HUDEP-2 (cell line): ENCODE measurements at regions not wholly inside any gene's neighbourhood (a gene's known extent, or its start where the extent isn't known, plus 50 kb on each side); places are given as distances from the start of the nearest gene placed in this dataset.

Experiments
- DNase-seq, 76 experiments: peaks; one replicate each; lab custom pipeline; 2025; ENCODE audit not compliant: unreplicated experiment in 76 of 76; lab: John Stamatoyannopoulos, UW

DNA sequence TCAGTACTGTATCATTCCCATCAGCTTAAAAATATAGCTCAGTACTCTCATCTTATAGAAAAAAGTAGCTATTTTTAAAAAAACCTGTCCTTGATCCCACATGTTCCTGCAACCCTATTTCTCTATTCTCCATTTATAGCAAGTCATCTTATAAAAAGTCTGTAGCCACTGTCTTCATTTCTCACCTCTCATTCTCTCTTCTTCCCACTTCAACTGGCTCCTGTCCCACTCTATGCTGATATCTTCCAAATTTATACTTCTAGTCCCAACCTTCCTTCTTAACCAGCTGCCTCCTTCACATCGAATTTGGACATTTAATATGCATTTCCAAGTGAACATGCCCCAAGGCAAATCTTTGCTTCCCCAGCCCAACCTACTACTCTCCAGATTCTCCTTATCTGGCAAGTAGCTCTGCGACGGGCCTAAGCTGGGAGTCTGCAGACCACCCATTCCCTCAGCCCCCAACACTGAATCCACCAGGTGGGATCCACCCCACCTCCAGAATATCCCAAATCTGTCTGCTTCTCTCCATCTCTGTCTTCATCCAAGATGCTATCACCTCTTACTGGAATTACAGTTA, 52.0 kb upstream of the TANC2 start:
- DNase-seq = no peak

DNA sequence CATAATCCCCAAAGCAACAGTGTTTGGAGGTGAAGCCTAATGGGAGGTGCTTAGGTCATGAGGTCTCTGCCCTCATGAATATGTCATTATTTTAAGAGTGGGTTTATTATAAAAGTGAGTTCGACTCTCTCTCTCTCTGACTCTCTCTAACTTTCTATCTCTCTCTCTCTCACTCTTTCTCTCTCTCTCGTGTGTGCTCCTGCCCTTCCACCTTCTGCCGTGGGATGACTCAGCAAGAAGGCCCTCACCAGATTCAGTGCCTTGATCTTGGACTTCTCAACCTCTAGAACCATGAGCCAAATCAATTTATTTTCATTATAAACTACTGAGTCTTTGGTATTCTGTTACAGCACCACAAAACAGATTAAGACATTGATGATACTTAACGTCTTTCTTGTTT, 53.7 kb upstream of the TANC2 start:
- no peak for DNase-seq

DNA sequence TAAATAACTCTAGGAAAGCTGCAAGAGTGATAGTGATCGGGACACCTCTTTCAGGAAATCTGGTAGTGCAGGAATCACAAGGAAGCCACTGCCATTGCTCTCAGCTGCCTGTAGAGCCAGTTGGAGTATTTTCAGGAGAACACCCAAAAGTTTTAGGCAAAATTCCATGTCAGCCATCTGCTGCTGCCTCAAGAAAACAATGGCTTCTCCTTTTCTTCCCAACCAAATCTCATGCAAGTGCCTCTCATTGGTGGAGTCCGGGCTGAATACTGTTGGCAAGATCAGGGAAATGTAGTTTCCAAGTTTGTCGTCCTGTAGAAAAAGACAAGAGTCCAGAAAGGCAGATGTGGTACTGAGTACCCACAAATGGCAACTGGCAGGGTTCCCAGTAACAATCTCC, 54.9 kb upstream of the TANC2 start:
- no peak for DNase-seq

DNA sequence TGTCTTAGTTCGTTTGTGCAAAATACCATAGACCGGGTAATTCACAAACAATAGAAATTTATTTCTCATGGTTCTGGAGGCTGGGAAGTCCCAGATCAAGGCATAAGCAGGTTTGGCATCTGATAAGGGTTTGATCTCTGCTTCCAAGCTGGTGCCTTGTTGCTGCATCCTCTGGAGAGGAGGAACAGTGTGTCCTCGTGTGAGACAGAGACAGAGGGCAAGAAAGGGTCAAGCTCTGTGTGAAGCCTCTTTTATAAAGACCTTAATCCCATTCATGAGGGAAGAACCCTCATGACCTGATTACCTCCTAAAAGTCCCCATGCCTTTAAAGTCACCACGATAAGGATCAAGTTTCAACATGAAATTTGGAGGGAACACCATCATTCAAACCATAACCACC, 55.8 kb upstream of the TANC2 start:
- no peak for DNase-seq

DNA sequence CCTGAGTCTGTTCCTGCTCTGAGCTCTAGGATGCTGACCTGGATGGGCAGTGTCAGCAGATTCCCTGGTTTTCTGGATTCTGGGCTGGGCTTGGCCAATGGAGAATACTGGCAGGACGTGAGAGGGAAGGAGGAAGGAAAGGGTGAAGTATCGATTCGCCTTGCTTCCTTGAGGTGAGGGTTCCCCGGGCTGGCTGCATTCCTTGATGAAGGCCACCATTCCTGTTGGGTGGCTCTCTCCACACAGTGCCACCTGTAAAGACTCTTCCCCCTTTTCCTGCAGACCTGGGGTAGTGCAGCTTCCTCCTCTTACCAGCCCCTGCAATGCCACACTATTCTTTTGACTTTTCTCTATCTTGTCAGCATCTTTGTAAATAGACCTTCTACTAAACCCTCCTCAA, 58.1 kb upstream of the TANC2 start:
- no peak for DNase-seq

DNA sequence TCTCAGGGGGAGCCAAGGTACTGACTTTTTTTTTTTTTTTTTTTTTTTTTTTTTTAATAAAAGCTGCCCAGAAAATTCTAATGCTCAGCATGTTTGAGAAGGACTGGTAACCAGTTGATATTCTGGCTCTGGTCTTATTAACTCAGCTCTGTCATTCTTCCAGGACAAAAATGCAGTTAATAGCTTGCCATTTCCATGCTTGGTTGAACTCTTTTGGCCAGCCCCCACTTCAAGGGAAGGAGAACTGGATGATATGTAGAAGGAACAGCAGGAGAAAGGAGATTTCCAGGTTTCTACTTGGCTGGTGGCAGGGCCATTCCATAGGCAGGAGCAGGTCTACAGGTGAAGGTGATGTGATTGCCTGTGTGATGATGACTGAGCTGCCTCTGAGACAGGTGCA, 59.2 kb upstream of the TANC2 start:
- no peak for DNase-seq

DNA sequence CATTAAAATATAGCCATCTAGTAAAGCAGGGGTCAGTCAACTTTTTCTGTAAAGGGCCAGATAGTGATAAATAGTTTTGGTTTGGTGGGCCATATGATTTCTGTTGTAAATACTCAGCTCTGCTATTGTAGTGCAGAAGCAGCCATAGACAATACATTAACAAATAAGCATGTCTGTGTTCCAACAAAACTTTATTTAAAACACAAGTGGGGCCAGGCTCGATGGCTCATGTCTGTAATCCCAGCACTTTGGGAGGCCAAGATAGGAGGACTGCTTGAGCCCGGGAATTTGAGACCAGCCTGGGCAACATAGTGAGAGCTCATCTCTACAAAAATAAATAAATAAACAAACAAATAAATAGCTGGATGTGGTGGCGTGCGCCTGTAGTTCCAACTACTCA, 60.8 kb upstream of the TANC2 start:
- no peak for DNase-seq

DNA sequence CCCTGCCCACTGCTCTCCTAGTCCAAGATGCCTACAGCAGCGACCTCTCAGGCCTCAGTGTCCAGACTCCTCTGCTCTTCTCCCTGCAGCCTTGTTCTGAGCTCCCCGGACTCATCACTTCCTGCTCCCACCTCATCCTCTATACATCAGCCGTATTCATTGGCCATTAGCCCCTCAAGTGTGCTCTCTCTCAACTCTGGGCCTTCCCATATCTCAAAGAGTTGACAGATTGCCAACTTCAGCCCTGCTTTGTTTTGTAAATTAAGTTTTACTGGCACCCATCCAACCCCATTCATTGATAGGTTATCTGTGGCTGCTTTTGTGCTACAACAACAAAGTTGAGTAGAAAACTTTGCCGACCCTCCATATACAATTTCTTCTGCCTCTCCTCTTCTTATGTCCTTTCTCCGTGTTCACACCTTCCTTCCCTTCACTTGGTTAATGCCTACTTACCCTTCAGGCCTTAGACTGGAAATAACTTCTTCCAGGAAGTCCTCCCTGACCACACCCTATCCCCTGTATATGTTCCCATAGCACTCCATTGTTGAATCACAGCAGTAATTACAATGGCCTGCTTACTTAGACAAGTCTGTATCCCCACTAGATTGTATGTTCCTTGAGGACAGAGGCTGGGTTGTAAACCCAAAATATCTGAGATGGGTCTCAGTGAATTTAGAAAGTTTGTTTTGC, 63.4 kb upstream of the TANC2 start:
- no peak for DNase-seq

DNA sequence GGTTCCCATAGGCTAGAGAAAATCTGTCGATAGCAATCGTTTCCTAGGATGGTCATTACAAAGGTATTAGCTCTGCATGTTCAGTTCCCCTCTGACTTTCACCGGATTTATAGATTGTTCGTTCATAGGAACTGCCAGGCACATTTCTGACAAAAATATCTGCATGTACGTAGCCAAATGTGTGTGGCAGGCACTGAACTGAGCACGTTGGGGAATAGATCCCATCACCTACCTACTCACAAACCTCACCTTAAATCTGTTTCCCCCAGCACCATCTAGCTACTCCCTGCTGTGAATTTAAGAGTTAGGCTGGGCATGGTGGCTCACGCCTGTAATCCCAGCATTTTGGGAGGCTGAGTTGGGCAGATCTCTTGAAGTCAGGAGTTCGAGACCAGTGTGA, 64.5 kb upstream of the TANC2 start:
- DNase-seq = no peak

DNA sequence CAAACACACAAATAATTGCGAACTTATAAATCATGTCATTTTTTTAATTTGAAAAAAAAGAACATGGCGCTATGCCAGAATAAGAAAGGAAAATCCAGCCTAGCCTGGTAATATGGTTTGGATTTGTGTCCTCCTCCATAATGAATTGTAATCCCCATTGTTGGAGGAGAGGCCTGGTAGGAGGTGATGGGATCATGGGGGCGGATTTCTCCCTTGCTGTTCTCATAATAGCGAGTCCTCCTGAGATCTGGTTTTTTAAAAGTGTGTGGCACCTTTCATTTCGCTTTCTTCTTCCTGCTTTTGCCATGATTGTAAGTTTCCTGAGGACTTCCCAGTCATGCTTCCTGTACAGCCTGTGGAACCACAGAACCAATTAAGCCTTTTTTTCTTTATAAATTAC, 65.9 kb upstream of the TANC2 start:
- no peak for DNase-seq

DNA sequence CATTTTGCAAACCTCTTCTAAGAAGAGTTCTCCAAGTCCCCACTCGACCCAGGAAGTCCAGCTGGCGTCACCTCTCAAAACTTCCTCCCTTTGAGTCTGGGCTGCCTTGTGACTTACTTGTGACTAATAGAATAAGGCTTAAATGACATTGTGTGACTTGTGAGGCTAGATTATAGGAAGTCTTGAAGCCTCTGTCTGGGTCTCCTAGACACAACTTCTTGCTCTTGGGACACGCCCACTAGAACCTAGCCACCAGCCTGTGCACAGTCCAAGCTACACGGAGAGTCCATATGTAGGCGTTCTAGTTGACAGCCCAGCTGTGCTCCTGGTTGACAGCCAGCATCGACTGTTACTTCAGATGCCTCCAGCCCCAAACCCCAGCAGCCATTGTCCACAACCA, 66.7 kb upstream of the TANC2 start:
- DNase-seq = no peak

DNA sequence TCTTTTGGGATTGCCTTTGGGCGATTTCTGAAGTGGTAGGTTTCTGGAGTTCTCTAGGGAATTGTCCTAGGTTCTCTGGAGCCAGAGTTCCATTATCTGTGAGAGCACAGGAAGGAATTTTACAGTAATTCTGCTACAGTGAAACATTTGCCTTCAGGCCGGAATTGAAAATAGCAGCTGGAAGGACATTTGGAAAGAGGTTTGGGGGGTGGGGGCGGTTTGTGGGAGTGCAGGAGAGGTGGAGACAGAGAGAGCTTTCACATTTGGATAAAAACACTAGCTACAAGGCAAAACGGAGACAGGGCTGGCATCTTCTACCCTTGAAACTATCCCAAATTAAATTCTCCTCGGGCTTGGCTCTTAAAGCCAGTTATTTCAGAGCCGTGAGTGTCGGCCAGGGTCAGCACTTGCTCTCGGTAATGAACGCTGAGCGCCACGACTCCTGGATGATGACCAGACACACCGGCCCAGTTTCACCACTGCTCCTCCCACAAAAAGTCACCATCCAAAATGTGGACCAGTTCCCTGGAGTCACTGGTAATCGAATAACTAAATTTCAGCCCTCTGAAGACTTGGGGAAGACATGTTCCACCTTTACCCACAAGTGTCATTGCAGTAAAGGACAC, 67.7 kb upstream of the TANC2 start:
- no peak for DNase-seq

DNA sequence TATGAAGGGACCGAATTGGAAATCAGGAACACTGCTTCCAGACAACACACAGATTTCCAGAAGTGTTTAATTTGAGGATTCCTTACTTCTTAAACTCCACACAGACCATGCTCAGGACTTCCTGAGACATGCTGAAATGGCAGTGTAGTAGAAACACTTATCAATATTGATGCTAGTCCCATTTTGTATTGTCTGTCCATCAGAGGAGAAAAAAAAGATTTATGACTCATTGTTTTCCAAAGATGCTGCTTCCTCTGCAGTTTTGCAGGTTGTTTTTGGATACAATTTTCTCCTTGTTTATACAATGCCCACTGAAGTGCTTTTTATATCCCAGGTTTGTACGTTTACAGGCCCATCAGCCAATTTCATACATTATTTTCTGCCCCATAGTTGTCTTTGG, 68.3 kb upstream of the TANC2 start:
- no peak for DNase-seq

DNA sequence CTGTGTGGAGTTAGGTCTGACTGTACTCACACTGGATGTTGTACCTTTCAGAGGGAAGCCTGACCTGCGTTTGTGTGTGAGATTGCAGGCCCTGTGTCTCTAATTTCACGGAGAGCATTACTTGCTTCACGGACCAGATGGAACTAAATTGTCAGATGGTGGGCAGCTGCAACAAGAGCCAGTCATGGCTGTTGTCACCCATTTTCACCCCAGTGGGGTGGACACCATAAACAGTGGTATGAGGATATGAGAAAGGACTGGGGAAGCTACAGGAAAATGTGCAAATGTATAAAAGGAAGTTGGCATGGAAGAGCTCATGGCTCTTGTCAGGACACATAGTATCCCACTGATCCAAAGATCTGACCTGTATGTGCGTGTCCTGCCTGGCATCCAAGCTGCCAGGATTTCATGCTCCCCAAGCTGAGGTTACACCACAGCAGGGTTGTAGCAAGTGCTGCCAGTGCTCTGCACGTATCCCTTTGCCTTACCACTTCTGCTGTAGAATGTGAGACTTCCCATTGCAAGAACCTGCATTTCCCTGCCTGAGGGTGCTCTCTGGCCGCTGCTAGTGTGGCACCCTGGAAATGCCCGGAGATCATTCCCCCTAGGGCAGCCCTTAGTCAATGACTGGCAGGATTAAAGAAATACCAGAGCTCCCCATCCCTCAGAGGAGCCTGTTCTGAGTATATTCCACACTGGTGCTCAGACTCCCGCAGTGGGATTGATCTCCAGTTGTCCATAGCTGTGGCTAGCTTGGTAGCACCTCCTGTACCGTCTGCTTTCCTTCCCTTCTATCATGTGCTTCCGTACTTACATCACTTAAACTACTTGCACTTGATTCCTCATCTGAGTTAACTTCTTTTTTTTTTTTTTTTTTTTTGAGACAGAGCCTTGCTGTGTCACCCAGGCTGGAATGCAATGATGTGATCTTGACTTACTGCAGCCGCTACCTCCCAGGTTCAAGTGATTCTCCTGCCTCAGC, 70.4 kb upstream of the TANC2 start:
- no peak for DNase-seq

DNA sequence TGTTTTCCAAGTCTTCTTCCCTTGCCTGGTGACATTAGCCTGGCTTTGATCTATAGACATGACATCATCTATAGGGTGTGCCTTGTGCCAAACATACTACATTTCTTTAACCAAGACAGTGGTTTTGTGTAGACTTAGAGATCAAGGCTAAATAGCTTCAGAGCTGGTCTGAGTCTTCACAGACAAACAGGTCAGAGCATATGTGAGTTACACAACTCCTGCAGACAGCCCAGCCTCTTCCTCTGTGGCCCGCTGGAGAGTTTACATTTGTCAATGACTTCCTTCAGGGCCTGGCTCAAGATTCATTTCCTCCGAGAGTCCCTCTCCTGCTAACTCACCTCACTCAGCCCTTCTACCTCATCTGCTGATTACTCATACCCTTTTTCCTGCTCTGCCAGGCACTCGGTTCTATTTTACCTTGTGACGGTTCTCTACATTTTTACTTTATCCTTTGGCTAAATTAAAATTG, 73.1 kb upstream of the TANC2 start:
- DNase-seq = no peak

DNA sequence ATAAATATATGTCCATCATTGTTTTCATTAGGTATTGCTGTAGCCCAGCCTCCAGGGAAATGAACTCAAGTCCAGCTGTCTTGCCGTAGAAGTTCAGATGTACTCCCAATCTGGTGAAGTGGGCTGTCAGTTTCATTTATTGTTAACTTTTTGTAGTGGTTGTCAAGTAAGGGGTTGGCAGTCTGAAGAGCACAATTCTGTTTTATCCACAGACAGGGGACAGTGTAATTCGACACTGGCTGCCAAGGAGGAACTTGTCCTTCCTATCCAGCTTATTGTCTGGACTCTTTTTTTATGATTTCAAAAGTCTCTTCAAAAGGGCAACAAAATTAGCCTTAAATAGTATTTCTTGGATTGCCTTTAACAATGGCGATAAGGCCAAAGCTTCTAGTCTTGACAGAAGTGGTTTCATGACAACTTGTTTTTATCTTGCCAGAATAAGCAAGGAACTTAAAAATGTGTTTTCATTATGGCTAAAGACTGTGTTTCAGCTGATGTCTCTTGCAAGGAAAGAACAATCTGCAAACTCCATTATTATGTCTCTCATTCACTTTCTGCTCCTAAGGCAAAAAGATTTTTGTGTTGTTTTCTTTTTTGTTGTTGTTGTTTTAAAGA, 73.9 kb upstream of the TANC2 start:
- DNase-seq = no peak

DNA sequence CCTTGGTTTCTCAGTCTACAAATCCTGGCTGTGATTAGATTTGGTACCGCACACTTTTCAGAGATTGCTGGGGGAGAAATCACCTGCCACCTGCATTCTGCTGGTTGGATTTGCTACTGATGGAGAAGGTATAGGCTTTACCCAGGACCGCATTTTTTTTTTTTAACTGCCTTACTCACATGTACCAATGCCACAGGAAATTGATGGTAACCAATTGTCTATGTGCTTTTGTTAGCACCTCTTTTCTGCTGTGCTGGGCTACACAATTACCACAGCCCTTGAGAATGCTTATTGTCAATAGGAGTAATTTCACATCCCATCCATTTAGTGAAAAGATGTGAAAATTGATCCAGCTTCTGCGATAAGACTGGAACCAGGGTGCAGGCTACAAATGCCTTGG, 74.4 kb upstream of the TANC2 start:
- no peak for DNase-seq

DNA sequence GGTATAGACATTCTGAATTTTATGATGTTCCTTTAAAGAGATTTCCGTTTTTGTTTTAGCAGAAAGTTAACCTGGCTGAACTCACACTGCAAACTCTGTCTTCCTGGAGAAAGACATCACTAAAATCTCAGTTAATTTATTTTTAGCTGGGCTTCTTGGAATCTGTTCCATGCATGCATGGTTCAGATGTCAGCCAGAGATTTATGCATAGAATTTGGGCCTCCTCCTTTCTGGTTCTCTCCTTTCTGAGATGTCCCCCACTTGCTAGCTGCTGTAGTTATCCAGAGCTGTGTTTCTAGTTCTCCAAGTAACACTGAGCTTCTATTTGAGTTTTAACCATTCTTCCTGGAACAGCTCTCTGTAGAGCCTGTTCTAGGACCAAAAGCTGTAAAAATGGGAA, 77.3 kb upstream of the TANC2 start:
- no peak for DNase-seq

DNA sequence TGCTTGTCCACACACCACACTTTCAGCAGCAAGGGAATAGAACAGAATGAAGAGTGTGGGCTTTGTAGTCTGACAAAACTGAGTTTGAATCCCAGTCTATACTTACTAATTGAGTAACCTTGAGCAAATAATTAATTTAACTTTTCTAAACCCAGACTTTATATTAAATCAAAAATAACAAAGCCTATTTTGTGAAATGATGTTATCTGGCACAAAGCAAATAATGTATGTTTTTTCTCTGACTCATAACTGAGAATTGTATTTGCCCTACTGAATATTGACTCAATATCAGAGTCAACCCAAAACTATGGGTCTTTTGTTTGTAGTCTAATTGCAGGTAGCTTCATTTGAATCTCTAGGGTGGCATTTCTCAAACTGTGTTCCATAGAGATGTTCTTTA, 77.9 kb upstream of the TANC2 start:
- DNase-seq = no peak

DNA sequence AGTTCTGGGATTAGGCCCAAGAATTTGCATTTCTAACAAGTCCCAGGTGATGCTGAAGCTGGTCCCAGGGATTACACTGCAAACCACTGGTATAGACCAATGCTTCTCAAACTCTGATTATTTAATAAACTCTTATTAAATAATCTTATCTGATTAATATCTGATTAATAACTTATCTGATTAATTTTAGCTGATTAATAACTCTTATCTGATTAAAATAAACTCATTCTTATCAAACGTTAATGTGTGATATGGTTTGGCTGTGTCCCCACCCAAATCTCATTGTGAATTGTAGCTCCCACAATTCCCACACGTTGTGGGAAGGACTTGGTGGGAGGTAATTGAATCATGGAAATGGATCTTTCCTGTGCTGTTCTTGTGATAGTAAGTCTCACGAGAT, 78.6 kb upstream of the TANC2 start:
- DNase-seq = no peak

DNA sequence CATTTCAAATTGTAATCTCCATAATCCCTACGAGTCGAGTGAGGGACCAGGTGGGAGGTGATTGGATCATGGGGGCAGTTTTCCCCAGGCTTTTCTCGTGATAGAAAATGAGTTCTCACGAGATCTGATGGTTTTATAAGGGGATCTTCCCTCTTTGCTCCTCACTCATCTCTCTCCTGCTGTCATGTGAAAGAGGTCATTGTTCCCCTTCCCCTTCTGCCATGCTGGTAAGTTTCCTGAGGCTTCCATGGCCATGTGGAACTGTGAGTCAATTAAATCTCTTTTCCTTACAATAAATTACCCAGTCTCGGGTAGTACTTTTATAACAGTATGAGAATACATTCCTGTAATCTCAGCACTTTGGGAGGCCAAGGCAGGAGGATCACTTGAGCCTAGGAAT, 76.7 kb upstream of the MARCHF10 start:
- DNase-seq = no peak
